GM23338 (cell line): ENCODE measurements at regions not wholly inside any gene's neighbourhood (a gene's known extent, or its start where the extent isn't known, plus 50 kb on each side); places are given as distances from the start of the nearest gene placed in this dataset.

Experiments
- EZH2 ChIP-seq: fragments of 200-600 bp; sonication (generic); IDR thresholded peaks from one replicate; pipeline ENCODE4 v1.8.0; 2017; ENCODE audit warnings: antibody characterized with exemption, mild to moderate bottlenecking, low read depth; ENCODE audit not compliant: unreplicated experiment
- POLR2AphosphoS5 ChIP-seq: IDR thresholded peaks from 2 replicates; pipeline ENCODE4 v1.6.1; 2016; ENCODE audit warnings: antibody characterized with exemption, low read depth
- STAT1 ChIP-seq: IDR thresholded peaks from one replicate; pipeline ENCODE4 v1.6.1; 2016; ENCODE audit warnings: antibody characterized with exemption; ENCODE audit not compliant: unreplicated experiment
- ZNF331 ChIP-seq: fragments of 250-450 bp; sonication (Bioruptor Pico); IDR thresholded peaks from 2 replicates; pipeline ENCODE4 v1.5.0; 2020; ENCODE audit warnings: low read depth, mild to moderate bottlenecking, moderate library complexity
- ZNF462 ChIP-seq: fragments of 250-450 bp; sonication (Bioruptor Pico); IDR thresholded peaks from 2 replicates; pipeline ENCODE4 v1.5.0; 2020; ENCODE audit warnings: mild to moderate bottlenecking, moderate library complexity
- TF ChIP-seq, protein P1 (sequence below), 2 experiments: fragments of 200-600 bp in 1 of 2; sonication (generic) in 1 of 2; conservative IDR thresholded peaks; 2 replicates each; pipeline versions ENCODE4 v1.5.1 to v1.6.1; 2016 to 2017; ENCODE audit warnings: antibody characterized with exemption in 2 of 2, low read depth in 2 of 2, mild to moderate bottlenecking in 2 of 2, moderate library complexity in 1 of 2
- TF ChIP-seq, protein P2 (sequence below): IDR thresholded peaks from 2 replicates; pipeline ENCODE4 v1.6.1; 2016; ENCODE audit warnings: antibody characterized with exemption

- no peak for TF ChIP-seq POLR2AphosphoS5
- TF ChIP-seq ZNF331 (CRISPR knock-in tag) = no peak
- TF ChIP-seq, protein P1, sequence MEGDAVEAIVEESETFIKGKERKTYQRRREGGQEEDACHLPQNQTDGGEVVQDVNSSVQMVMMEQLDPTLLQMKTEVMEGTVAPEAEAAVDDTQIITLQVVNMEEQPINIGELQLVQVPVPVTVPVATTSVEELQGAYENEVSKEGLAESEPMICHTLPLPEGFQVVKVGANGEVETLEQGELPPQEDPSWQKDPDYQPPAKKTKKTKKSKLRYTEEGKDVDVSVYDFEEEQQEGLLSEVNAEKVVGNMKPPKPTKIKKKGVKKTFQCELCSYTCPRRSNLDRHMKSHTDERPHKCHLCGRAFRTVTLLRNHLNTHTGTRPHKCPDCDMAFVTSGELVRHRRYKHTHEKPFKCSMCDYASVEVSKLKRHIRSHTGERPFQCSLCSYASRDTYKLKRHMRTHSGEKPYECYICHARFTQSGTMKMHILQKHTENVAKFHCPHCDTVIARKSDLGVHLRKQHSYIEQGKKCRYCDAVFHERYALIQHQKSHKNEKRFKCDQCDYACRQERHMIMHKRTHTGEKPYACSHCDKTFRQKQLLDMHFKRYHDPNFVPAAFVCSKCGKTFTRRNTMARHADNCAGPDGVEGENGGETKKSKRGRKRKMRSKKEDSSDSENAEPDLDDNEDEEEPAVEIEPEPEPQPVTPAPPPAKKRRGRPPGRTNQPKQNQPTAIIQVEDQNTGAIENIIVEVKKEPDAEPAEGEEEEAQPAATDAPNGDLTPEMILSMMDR (conservative IDR thresholded peaks at IDR 0.05; ENCODE audit: low read depth in 2 of 2) = no peak
- TF ChIP-seq, protein P2, sequence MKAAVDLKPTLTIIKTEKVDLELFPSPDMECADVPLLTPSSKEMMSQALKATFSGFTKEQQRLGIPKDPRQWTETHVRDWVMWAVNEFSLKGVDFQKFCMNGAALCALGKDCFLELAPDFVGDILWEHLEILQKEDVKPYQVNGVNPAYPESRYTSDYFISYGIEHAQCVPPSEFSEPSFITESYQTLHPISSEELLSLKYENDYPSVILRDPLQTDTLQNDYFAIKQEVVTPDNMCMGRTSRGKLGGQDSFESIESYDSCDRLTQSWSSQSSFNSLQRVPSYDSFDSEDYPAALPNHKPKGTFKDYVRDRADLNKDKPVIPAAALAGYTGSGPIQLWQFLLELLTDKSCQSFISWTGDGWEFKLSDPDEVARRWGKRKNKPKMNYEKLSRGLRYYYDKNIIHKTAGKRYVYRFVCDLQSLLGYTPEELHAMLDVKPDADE = no peak
- no peak for TF ChIP-seq ZNF462
- TF ChIP-seq EZH2 = no peak
- TF ChIP-seq STAT1 = no peak
These were observed 113.6 kb downstream of the TMCO5A start for GRCh38 chr15:38048001-38048455.
